Neural progenitor cell (in vitro differentiated cells): ENCODE measurements at regions not wholly inside any gene's neighbourhood (a gene's known extent, or its start where the extent isn't known, plus 50 kb on each side); places are given as distances from the start of the nearest gene placed in this dataset.
A peak's percentile ranks its signal among the peaks of the same experiment; 100 is the strongest.

ENCODE experiments used
- DNase-seq: peaks from one replicate; pipeline ENCODE4 v3.0.0-alpha.2; 2016; ENCODE audit warnings: low spot score
- H2AFZ ChIP-seq: fragments of 200-600 bp; sonication (generic); replicated peaks from 2 replicates; pipeline ENCODE4 v1.6.1; 2016; ENCODE audit warnings: antibody characterized with exemption
- H3F3A ChIP-seq: fragments of 200-600 bp; sonication (generic); 2 replicates; pipeline ENCODE4 v1.6.1; 2016; ENCODE audit warnings: antibody characterized with exemption, low read depth
- H3K27ac ChIP-seq: fragments of 200-600 bp; sonication (generic); 2 replicates; pipeline ENCODE4 v1.5.1; 2016; ENCODE audit warnings: mild to moderate bottlenecking
- H3K27me3 ChIP-seq: fragments of 200-600 bp; sonication (generic); 2 replicates; pipeline ENCODE4 v1.6.1; 2016; ENCODE audit warnings: mild to moderate bottlenecking, moderate library complexity
- H3K36me3 ChIP-seq: fragments of 200-600 bp; sonication (generic); 2 replicates; pipeline ENCODE4 v1.5.1; 2016
- H3K4me1 ChIP-seq: fragments of 200-600 bp; sonication (generic); 2 replicates; pipeline ENCODE4 v1.6.1; 2016; ENCODE audit warnings: mixed run types
- H3K4me2 ChIP-seq: fragments of 200-600 bp; sonication (generic); 2 replicates; pipeline ENCODE4 v1.6.1; 2016
- H3K4me3 ChIP-seq: fragments of 200-600 bp; sonication (generic); 2 replicates; pipeline ENCODE4 v1.5.1; 2016
- H3K79me2 ChIP-seq: fragments of 200-600 bp; sonication (generic); 2 replicates; pipeline ENCODE4 v1.6.1; 2016; ENCODE audit warnings: low read depth
- H3K9ac ChIP-seq: fragments of 200-600 bp; sonication (generic); 2 replicates; pipeline ENCODE4 v1.6.1; 2016
- H3K9me3 ChIP-seq: fragments of 200-600 bp; sonication (generic); 2 replicates; pipeline ENCODE4 v1.5.1; 2016; ENCODE audit warnings: low read depth
- H4K20me1 ChIP-seq: fragments of 200-600 bp; sonication (generic); 2 replicates; pipeline ENCODE4 v1.6.1; 2016; ENCODE audit warnings: low read depth
- H3K27ac Mint-ChIP-seq: 3 replicates; pipeline ENCODE4 v1.8.0; 2021; ENCODE audit warnings: mixed read lengths
- H3K27me3 Mint-ChIP-seq: 2 replicates; pipeline ENCODE4 v1.8.0; 2022; ENCODE audit warnings: low read depth, mild to moderate bottlenecking, inconsistent platforms, moderate library complexity, mixed read lengths; ENCODE audit not compliant: insufficient read depth
- H3K36me3 Mint-ChIP-seq: 3 replicates; pipeline ENCODE4 v1.8.0; 2021; ENCODE audit warnings: mixed read lengths
- H3K4me1 Mint-ChIP-seq: 3 replicates; pipeline ENCODE4 v1.8.0; 2021; ENCODE audit warnings: mixed read lengths
- H3K4me3 Mint-ChIP-seq: 3 replicates; pipeline ENCODE4 v1.8.0; 2021; ENCODE audit warnings: mild to moderate bottlenecking, moderate library complexity, mixed read lengths
- H3K9me3 Mint-ChIP-seq: 3 replicates; pipeline ENCODE4 v1.8.0; 2020; ENCODE audit warnings: mixed read lengths
- CTCF ChIP-seq: fragments of 200-600 bp; sonication (generic); IDR thresholded peaks from 2 replicates; pipeline ENCODE4 v1.5.1; 2017; ENCODE audit warnings: antibody characterized with exemption, mild to moderate bottlenecking
- EZH2 ChIP-seq: fragments of 200-600 bp; sonication (generic); IDR thresholded peaks from 2 replicates; pipeline ENCODE4 v1.6.1; 2017; ENCODE audit warnings: antibody characterized with exemption, mild to moderate bottlenecking, moderate library complexity
- EZH2phosphoT487 ChIP-seq: fragments of 200-600 bp; sonication (generic); IDR thresholded peaks from 2 replicates; pipeline ENCODE4 v1.6.1; 2017; ENCODE audit warnings: antibody characterized with exemption

GRCh38 chr12:13777374-13777773 is 204.0 kb downstream of the GRIN2B start:
- Histone ChIP-seq H2AFZ (no peak overlapping the region), H3K9ac (no peak overlapping the region), H3K9me3 (no peaks in the 10 kb centered on the region), H3K4me2 (no peak overlapping the region), H3K27ac (no peak overlapping the region), H3F3A (no peaks in the 10 kb centered on the region), H3K27me3 (no peaks in the 10 kb centered on the region), H4K20me1 (no peaks in the 10 kb centered on the region), H3K79me2 (no peaks in the 10 kb centered on the region), H3K36me3 (no peaks in the 10 kb centered on the region), H3K4me1 (no peaks in the 10 kb centered on the region), H3K4me3 (no peak overlapping the region)
- Mint-ChIP-seq H3K27ac (no peak overlapping the region), H3K27me3 (no peaks in the 10 kb centered on the region), H3K4me1 (peaks cover under 1% of the 10 kb centered on the region), H3K4me3 (no peak overlapping the region), H3K36me3 (no peaks in the 10 kb centered on the region), H3K9me3 (no peaks in the 10 kb centered on the region)
- DNase-seq = no peak
- no peak for TF ChIP-seq EZH2
- no peak for TF ChIP-seq EZH2phosphoT487
- TF ChIP-seq CTCF = no peak

GRCh38 chr12:13772264-13772663 is 209.1 kb downstream of the GRIN2B start:
- H3K27ac Mint-ChIP-seq = no peak overlapping the region
- peaks cover 6% of the 10 kb centered on the region for H3K4me1 Mint-ChIP-seq
- no peak for TF ChIP-seq EZH2phosphoT487
- TF ChIP-seq EZH2 = no peak
- TF ChIP-seq CTCF = no peak

DNA sequence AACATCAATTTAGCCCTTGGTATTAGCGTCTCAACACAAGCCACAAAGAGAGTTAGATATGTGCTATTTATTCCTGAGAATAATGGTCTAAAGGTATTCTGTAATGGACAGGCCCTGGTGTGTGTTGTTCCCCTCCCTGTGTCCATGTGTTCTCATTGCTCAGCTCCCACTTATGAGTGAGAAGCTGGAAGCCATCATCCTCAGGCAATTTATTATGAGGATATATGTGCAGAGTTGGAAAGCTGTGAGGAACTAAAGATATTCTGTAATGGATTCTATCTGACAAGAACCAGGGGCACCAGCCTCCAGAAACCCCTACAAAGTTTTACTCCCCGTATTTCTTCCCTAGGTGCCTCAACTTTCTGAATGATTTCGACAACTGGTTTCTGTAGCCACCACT is 210.8 kb downstream of the GRIN2B start:
- H3K79me2 ChIP-seq = no peaks in the 10 kb centered on the region
- H3K4me2 ChIP-seq = no peak overlapping the region
- H2AFZ ChIP-seq = no peak overlapping the region
- no peaks in the 10 kb centered on the region for H3K9me3 ChIP-seq
- DNase-seq = no peak
- Mint-ChIP-seq H3K4me1 (peaks cover 6% of the 10 kb centered on the region), H3K27me3 (no peaks in the 10 kb centered on the region), H3K36me3 (peaks cover 1% of the 10 kb centered on the region), H3K4me3 (no peak overlapping the region), H3K9me3 (peaks cover 4% of the 10 kb centered on the region), H3K27ac (no peak overlapping the region)
- TF ChIP-seq EZH2phosphoT487 = no peak
- TF ChIP-seq CTCF = no peak
- TF ChIP-seq EZH2 = no peak
- no peak overlapping the region for H3K4me3 ChIP-seq
- H3K9ac ChIP-seq = no peak overlapping the region
- no peaks in the 10 kb centered on the region for H3F3A ChIP-seq
- H3K4me1 ChIP-seq = no peaks in the 10 kb centered on the region
- H3K27ac ChIP-seq = no peak overlapping the region
- H4K20me1 ChIP-seq = no peaks in the 10 kb centered on the region
- no peaks in the 10 kb centered on the region for H3K27me3 ChIP-seq
- H3K36me3 ChIP-seq = no peaks in the 10 kb centered on the region

More at GRCh38 chr12:13772264-13772663, 209.1 kb downstream of the GRIN2B start:
- Histone ChIP-seq H3K27me3 (no peaks in the 10 kb centered on the region), H3K27ac (no peak overlapping the region), H3K4me3 (no peak overlapping the region), H3K36me3 (no peaks in the 10 kb centered on the region), H3K4me1 (no peaks in the 10 kb centered on the region), H2AFZ (peak overlapping the region; percentile 69), H3K9ac (no peak overlapping the region), H3K79me2 (no peaks in the 10 kb centered on the region), H3K4me2 (no peak overlapping the region), H3K9me3 (no peaks in the 10 kb centered on the region), H4K20me1 (no peaks in the 10 kb centered on the region), H3F3A (no peaks in the 10 kb centered on the region)
- Mint-ChIP-seq H3K36me3 (no peaks in the 10 kb centered on the region), H3K4me3 (no peak overlapping the region), H3K9me3 (no peaks in the 10 kb centered on the region), H3K27me3 (no peaks in the 10 kb centered on the region)
- DNase-seq = no peak
